ENCODE measurements at regions not wholly inside any gene's neighbourhood (a gene's known extent, or its start where the extent isn't known, plus 50 kb on each side); places are given as distances from the start of the nearest gene placed in this dataset.
"Not testable (repeated sequence)": the region's sequence is repeated elsewhere in the genome, so short reads cannot be mapped to it uniquely, and the experiment has no call there.

DNA sequence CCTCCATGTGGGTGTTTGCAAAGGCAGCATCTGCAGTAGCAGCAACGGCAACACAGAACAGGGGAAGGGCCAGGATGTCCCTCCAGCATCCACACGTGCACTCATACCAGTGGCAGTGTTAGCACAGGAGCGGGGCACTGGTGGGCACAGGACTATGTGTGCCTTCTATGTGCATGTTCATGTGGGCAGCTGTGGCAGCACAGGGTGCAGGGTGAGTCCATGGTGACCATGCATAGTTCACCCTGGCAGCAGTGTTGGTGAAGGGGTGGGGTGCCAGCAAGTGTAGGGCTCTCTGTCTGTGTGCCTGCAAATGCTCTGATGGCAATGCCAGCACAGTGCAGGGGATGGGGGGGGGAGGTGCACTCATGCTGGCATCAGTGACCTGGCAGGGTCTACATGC is 222.1 kb upstream of the SOX14 start:
- no peak overlapping the region for H3K4me3 ChIP-seq (replicated peaks; ENCODE audit: low read depth, low read length)
- TF ChIP-seq, protein P1, sequence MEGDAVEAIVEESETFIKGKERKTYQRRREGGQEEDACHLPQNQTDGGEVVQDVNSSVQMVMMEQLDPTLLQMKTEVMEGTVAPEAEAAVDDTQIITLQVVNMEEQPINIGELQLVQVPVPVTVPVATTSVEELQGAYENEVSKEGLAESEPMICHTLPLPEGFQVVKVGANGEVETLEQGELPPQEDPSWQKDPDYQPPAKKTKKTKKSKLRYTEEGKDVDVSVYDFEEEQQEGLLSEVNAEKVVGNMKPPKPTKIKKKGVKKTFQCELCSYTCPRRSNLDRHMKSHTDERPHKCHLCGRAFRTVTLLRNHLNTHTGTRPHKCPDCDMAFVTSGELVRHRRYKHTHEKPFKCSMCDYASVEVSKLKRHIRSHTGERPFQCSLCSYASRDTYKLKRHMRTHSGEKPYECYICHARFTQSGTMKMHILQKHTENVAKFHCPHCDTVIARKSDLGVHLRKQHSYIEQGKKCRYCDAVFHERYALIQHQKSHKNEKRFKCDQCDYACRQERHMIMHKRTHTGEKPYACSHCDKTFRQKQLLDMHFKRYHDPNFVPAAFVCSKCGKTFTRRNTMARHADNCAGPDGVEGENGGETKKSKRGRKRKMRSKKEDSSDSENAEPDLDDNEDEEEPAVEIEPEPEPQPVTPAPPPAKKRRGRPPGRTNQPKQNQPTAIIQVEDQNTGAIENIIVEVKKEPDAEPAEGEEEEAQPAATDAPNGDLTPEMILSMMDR (IDR thresholded peaks at IDR 0.05; ENCODE audit: low read length, missing control alignments), result no peak
- no peak for DNase-seq (ENCODE audit: low read depth)

GRCh38 chr3:137554242-137554641 is 209.9 kb upstream of the SOX14 start:
- H3K4me3 ChIP-seq (replicated peaks; ENCODE audit: low read depth, low read length), result no peak overlapping the region
- TF ChIP-seq, protein P1 (IDR thresholded peaks at IDR 0.05; ENCODE audit: low read length, missing control alignments), result no peak
- no peak for DNase-seq (ENCODE audit: low read depth)

DNA sequence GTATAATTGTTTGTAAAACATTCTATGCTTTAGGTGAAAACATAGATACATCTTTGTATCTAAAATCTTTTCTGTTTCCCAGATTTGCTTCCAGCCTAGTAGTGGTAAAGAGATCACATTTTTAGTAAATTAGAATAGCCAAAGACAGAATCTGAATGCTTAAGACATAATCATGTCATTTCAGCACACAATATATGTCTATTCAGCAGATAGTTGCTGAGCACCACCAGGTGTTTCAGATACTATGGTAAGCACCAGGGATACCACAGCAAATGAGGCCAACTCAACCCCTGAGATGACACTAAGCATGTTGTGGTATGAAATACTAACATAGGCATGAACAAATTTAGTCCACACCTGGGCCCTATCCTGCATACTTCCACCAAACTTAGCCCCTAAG is 195.2 kb upstream of the SOX14 start:
- TF ChIP-seq, protein P1 (IDR thresholded peaks at IDR 0.05; ENCODE audit: low read length, missing control alignments), result no peak
- no peak overlapping the region for H3K4me3 ChIP-seq (replicated peaks; ENCODE audit: low read depth, low read length)
- no peak for DNase-seq (ENCODE audit: low read depth)

- DNase-seq (ENCODE audit: low read depth), result no peak
- no peak overlapping the region for H3K4me3 ChIP-seq (replicated peaks; ENCODE audit: low read depth, low read length)
- TF ChIP-seq, protein P1 (IDR thresholded peaks at IDR 0.05; ENCODE audit: low read length, missing control alignments), result no peak
Measured at GRCh38 chr3:137572931-137573330, 191.2 kb upstream of the SOX14 start.

DNA sequence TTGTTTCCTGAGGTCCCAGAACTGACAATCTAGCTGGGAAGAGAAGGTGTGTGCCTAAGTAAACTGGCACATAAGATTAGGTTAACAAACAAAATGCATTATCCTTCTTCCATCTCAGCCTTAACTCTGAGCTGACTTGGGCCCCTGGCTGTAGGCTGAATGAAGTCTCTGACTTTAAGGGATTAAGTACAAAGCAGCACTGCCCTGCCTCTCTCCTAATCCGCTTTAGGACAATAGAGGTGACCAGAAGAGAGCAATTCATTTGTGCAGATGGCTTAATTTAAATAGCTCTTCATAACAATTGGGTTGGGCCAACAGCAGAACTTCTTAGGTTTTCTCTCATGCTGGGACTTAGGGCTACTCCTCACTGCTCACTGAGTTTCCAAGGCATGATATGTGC is 181.6 kb upstream of the SOX14 start:
- no peak for DNase-seq (ENCODE audit: low read depth)
- H3K4me3 ChIP-seq (replicated peaks; ENCODE audit: low read depth, low read length), result no peak overlapping the region
- TF ChIP-seq, protein P1 (IDR thresholded peaks at IDR 0.05; ENCODE audit: low read length, missing control alignments), result no peak

DNA sequence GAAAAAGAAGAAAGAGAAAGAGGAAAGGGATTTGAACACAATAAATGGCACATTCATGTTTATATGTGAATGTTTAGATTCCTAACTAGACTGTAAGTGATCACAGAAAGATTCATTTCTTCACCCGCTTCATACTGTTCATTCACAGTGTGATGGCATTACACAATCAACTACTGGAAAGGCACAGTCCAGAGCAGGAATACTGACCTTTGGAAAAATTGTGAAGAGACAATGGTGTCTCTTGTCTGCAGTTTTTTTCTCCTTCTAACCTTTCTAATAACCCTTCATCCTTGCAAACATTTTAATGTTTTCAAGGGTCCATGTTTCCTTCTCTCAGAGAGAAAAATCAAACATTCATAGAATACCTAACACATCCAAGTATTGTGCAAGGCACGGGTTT is 180.9 kb upstream of the SOX14 start:
- no peak overlapping the region for H3K4me3 ChIP-seq (replicated peaks; ENCODE audit: low read depth, low read length)
- TF ChIP-seq, protein P1 (IDR thresholded peaks at IDR 0.05; ENCODE audit: low read length, missing control alignments), result no peak
- no peak for DNase-seq (ENCODE audit: low read depth)

GRCh38 chr3:137588871-137589270 is 175.2 kb upstream of the SOX14 start:
- no peak for DNase-seq (ENCODE audit: low read depth)
- TF ChIP-seq, protein P1 (IDR thresholded peaks at IDR 0.05; ENCODE audit: low read length, missing control alignments), result no peak

GRCh38 chr3:137595415-137595814 is 168.7 kb upstream of the SOX14 start:
- not testable (repeated sequence) for H3K4me3 ChIP-seq (replicated peaks; ENCODE audit: low read depth, low read length); DNase-seq (ENCODE audit: low read depth)

More at GRCh38 chr3:137588871-137589270, 175.2 kb upstream of the SOX14 start:
- no peak overlapping the region for H3K4me3 ChIP-seq (replicated peaks; ENCODE audit: low read depth, low read length)
